GM21786 (cell line): ENCODE measurements at regions not wholly inside any gene's neighbourhood (a gene's known extent, or its start where the extent isn't known, plus 50 kb on each side); places are given as distances from the start of the nearest gene placed in this dataset.
"Not testable (repeated sequence)": the region's sequence is repeated elsewhere in the genome, so short reads cannot be mapped to it uniquely, and the experiment has no call there.

Experiments used
- ATAC-seq: cut with Tn5 transposase; IDR thresholded peaks from one replicate; pipeline ENCODE4 v1.9.1; 2021; ENCODE audit not compliant: unreplicated experiment

- ATAC-seq, result no peak
Observed at GRCh38 chr4:27343411-27343810, 482.8 kb downstream of the STIM2 start.

DNA sequence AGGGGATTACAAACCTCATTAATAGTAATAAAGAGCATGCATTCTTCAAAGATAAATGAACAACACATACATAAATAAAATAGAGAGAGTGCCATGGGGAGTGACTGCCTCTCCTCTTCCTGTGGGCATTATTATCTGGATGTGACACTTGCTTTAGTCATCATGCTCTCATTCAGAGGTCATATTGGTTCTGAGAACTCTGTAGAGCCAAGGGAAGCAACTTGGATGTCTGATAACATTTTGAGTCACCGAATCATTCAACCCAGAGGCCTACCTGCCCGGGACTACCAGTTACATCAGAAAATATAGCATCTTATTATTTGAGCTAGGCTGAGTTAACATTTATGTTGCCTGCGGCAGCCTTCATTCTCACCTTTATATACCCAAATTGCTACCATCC lies 489.5 kb downstream of the STIM2 start:
- ATAC-seq, result no peak

DNA sequence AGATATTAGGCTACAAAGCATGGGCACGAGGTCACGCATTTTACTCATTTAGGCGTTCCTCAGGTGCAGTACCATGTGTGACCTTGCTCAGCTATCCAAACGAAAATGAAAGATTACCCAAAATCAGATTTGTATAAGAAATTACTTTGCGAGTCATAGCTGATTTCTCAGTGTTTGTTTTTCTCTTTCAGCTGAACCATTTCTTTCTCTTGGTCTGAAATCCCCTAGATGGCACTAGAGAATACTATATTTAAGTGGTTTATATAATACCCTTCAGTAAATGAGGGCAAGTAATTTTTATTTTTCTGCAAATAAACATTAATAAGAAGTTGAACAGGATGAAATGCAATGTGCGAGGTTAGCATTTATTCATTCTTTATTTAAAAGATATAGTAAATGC lies 496.6 kb downstream of the STIM2 start:
- no peak for ATAC-seq

GRCh38 chr4:27358269-27358668 lies 497.6 kb downstream of the STIM2 start:
- ATAC-seq, result no peak

DNA sequence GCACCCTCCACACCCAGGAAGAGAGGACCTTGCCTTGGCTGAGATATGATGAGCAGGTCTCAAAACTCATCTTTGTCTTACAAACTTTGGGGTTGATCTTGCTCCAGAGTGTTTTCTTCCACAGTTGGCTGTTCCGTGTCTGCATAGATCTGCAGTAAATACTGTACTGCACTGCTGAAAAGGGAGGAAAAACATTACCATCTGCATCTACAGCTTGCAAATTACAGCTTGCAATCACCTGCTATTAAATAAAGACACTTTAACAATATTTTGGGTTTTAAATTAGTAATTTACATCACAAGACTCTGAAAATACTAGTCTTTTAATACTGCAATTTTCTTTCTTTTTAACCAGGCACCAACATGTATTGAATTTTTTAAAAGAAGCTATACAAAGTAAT lies 499.5 kb downstream of the STIM2 start:
- ATAC-seq, result no peak

GRCh38 chr4:27360790-27361267 lies 500.2 kb downstream of the STIM2 start:
- ATAC-seq, result no peak

- no peak for ATAC-seq
Observed at GRCh38 chr4:27364509-27364908, 503.9 kb downstream of the STIM2 start.

DNA sequence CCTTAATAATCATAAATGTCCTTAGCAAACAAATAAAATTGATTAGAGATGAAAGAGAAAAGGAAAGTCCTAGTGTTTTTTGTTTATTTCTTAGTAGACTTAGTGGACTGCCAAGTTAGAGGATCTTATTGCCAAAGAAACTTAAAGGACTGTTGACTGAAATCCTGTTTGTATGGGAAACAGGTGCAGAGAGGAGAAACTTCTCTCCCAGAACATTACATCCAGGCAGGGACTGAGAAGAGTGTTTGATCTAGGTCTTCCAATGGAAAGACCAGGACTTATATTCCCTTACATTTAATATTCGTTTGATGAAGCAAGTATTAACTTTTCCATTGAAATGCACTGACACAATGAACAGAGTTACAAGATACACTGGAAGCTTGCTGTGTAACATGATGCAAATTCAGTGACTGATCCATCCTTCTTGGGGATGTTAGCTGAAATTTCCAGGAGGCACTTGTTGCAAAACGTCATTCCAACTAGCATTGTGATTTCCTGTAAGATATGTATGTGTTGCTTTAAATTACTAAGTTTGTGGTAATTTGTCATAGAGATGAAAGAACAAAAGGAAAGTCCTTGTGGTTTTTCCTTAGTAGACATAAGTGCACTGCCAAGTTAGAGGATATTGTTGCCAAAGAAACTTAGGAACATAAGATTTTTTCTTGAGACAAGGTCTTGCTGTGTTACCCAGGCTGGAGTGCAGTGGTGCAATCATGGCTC lies 505.6 kb downstream of the STIM2 start:
- ATAC-seq, result no peak

DNA sequence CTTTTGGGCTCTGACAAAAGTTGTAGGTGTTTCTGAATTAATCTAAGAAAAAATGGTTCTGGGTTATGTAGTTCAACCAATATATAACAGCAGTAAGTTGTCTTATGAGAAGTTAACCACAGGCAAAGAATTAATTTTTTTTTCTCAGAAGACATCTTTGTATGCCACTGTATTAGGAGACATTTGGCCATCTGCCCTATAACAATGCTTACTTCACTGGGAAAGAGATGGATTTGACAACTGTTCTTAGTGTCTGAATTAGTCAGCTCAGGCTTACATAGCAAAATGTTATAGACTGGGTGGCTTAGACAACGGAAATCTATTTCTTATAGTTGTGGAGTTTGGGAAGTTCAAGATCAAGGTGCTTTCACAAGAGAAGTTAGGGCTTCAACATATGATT lies 508.1 kb downstream of the STIM2 start:
- ATAC-seq, result no peak

DNA sequence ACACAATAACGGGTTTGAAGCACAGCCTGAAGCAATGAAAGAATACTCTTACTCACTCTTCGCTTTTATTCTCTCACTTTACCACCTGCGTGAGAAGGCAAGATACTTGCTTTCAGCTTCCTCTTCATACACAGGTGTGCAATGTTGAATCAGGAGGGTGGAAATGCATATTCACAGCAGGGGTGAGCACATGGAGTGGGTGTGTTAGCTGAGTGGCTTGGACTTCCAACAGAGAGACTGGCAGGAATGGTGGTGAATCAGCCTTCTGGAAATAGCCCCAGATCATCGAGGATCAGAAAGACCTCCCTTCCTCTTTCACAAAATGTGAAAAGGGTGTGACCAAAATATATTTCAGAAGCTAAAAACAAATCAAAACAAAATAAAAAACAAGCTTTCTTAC lies 521.2 kb downstream of the STIM2 start:
- ATAC-seq, result no peak

GRCh38 chr4:27387711-27388110 lies 527.1 kb downstream of the STIM2 start:
- no peak for ATAC-seq

DNA sequence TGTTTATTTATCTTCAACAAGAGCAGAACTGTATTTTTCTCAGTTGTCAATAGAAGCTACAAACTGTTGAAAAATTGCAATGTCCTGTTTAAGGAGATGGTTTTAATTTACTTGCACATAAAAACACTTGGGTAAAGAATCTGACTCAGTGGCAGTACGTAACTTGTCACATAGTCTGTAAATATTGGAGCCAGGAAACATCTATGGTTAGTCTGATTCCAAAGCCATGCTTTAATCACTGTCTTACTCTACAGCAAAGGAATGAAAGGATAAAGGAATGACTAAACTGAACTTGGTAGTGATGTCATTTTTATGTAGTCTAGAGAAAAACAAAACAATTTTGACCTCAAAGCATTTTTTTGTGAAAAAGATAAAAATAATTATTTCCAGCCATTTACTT lies 537.2 kb downstream of the STIM2 start:
- ATAC-seq, result no peak

GRCh38 chr4:27398631-27399310 lies 538.1 kb downstream of the STIM2 start:
- no peak for ATAC-seq

DNA sequence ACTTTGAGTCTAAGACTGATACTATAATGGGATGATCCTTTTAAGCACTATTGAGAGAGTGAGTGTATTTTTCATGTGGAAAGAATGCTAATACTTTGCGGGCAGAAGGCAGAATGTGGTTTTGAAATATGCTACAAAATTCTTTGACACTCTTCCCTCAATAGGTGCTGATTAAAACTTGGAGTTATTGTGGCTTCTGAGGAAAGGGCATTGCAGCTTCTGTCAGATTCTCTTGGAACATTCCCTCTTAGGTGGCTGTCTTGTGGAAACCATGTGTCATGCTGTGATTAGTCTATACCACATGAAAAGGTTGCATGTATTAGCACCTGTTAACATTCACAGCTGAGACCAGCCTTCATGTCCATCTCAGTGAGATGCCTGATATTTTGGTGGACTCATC lies 547.0 kb downstream of the STIM2 start:
- ATAC-seq, result no peak

DNA sequence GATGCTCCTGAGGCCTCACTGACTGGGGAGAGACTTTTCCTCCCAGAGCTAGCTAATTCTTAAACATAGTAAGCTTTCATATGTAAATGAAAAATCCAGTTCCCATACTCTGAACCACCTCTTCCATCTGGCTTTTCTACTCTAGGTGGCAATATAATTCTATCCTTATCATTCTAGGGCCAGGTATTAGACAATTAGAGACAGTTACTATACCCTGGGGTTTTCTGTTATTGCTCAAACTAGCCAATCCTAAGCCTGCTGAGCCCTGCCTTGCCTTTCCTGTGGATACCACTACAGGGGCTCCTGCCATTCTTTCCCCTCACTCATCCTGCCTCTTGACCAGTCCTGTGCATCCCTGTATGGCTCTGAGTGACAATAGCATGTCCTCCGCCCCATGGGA lies 552.0 kb downstream of the STIM2 start:
- no peak for ATAC-seq

GRCh38 chr4:27414887-27415731 lies 554.5 kb downstream of the STIM2 start:
- no peak for ATAC-seq

- no peak for ATAC-seq
Observed at GRCh38 chr4:27428661-27429060, 568.0 kb downstream of the STIM2 start.

DNA sequence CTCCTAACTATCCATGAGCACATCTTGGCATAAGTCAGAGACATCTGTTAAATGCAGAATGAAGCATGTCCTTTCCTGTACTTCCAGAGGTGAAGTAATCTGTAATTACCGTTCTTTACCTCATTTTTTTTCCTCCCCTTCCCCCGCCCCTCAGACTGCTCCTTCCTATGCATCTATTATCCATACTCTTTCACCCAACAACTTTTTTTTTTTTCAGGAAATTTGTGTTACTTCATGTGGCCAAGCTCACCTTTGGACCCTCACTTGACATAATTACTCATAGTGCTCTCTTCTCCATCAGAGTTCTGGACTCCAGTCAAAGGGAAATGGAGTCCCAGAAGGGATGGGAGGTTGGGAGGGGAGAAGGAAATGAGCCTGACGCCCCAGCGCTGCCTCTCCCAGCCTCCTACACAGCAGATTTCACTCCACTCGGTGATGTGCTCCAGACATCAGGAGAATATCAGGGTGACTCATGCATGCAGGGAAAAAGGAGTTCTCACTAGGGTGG lies 568.8 kb downstream of the STIM2 start:
- no peak for ATAC-seq

- no peak for ATAC-seq
Observed at GRCh38 chr4:27442146-27442545, 581.5 kb downstream of the STIM2 start.

DNA sequence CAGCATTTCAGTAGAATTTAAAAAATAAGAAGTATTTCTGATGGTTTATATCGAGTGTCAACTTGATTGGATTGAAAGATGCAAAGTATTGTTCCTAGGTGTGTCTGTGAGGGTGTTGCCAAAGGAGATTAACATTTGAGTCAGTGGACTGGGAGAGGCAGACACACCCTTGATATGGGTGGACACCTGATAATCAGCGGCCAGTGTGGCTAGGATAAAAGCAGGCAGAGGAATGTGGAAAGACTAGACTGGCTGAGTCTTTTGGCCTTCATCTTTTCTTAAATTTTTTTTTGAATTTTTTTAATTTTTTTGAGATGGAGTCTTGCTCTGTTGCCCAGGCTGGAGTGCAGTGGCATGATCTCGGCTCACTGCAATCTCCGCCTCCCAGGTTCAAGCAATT lies 582.0 kb downstream of the STIM2 start:
- not testable (repeated sequence) for ATAC-seq

DNA sequence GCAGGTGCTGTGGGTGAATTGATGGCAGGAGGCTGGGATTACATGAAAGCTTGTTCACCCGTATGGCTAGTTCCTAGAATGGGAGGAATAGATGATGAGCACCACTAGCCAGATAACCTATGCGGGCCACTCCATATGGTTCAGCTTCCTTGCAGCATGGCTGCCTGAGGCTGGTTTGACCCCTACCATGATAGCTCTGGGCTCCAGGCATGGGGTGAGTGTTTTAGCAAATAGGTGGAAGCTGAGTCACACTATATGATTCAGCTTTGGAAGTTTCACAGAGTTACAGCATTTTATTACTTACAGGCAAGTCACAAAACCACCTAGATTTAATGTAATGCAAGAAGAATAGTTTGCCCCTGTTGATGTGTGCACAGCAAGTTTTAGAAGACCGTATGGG lies 603.2 kb downstream of the STIM2 start:
- ATAC-seq, result no peak

GRCh38 chr4:27467351-27467750 lies 606.7 kb downstream of the STIM2 start:
- ATAC-seq, result no peak
